NCI-H345 (cell line): ENCODE measurements at regions not wholly inside any gene's neighbourhood (a gene's known extent, or its start where the extent isn't known, plus 50 kb on each side); places are given as distances from the start of the nearest gene placed in this dataset.
A peak's percentile ranks its signal among the peaks of the same experiment; 100 is the strongest.

Experiments
- DNase-seq: peaks from one replicate; lab custom pipeline; 2025; lab: John Stamatoyannopoulos, UW

GRCh38 chr5:77948476-77948875, 172.3 kb upstream of the TBCA start:
- DNase-seq = no peak

GRCh38 chr5:77947041-77947428, 170.9 kb upstream of the TBCA start:
- no peak for DNase-seq

- peak; percentile 29 for DNase-seq
These were observed 170.4 kb upstream of the TBCA start for GRCh38 chr5:77946381-77947040.

- no peak for DNase-seq
These were observed 169.7 kb upstream of the TBCA start for GRCh38 chr5:77945874-77946273.

- no peak for DNase-seq
These were observed 168.7 kb upstream of the TBCA start for GRCh38 chr5:77944757-77945340.

- no peak for DNase-seq
These were observed 167.7 kb upstream of the TBCA start for GRCh38 chr5:77943851-77944250.

GRCh38 chr5:77942578-77943239, 166.6 kb upstream of the TBCA start:
- DNase-seq = no peak

GRCh38 chr5:77937015-77937908, 161.1 kb upstream of the TBCA start:
- DNase-seq = no peak

- no peak for DNase-seq
These were observed 160.2 kb upstream of the TBCA start for GRCh38 chr5:77936365-77936693.

GRCh38 chr5:77935506-77936364, 159.6 kb upstream of the TBCA start:
- DNase-seq = no peak

- no peak for DNase-seq
These were observed 152.7 kb upstream of the TBCA start for GRCh38 chr5:77928776-77929300.

GRCh38 chr5:77926337-77926736, 150.2 kb upstream of the TBCA start:
- DNase-seq = no peak

GRCh38 chr5:77925503-77925902, 149.4 kb upstream of the TBCA start:
- no peak for DNase-seq

- peak; percentile 80 for DNase-seq
These were observed 147.9 kb upstream of the TBCA start for GRCh38 chr5:77924081-77924480.

- no peak for DNase-seq
These were observed 147.5 kb upstream of the TBCA start for GRCh38 chr5:77923666-77924065.

GRCh38 chr5:77921094-77921768, 145.1 kb upstream of the TBCA start:
- DNase-seq = no peak

GRCh38 chr5:77920359-77921058, 144.4 kb upstream of the TBCA start:
- no peak for DNase-seq

GRCh38 chr5:77915346-77915745, 139.2 kb upstream of the TBCA start:
- no peak for DNase-seq

- DNase-seq = no peak
These were observed 136.6 kb upstream of the TBCA start for GRCh38 chr5:77912721-77913120.

GRCh38 chr5:77910602-77911188, 134.6 kb upstream of the TBCA start:
- DNase-seq = no peak
